ENCODE measurements at regions not wholly inside any gene's neighbourhood (a gene's known extent, or its start where the extent isn't known, plus 50 kb on each side); places are given as distances from the start of the nearest gene placed in this dataset.
"Not testable (repeated sequence)": the region's sequence is repeated elsewhere in the genome, so short reads cannot be mapped to it uniquely, and the experiment has no call there.

DNA sequence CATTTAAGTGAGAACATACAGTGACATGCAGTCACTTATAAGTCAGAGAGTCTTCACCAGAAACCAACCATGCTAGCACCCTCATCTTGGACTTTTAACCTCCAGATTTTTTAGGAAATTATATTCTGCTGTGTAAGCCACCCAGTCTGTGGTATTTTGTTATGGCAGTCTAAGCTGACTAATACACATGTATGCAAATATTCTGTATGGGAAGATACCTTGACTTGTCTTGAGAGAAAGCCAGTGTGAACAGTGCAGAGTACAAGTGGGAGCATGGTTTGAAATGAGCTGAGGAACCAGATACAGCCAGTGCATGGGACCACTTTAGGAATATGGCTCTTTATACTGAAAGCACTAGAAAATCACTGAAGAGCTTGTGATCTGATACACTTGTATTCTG is 110.4 kb upstream of the MAP9 start:
- Mint-ChIP-seq H3K27ac (no peak overlapping the region), H3K4me1 (no peaks in the 10 kb centered on the region), H3K4me3 (no peak overlapping the region), H3K27me3 (no peaks in the 10 kb centered on the region), H3K9me3 (no peaks in the 10 kb centered on the region)
- DNase-seq (no peak), ATAC-seq (no peak)

GRCh38 chr4:155481150-155481549 is 104.4 kb upstream of the MAP9 start:
- DNase-seq (no peak), ATAC-seq (no peak)
- Mint-ChIP-seq H3K9me3 (no peaks in the 10 kb centered on the region), H3K4me1 (no peaks in the 10 kb centered on the region), H3K4me3 (no peak overlapping the region), H3K27me3 (no peaks in the 10 kb centered on the region), H3K27ac (no peak overlapping the region)

DNA sequence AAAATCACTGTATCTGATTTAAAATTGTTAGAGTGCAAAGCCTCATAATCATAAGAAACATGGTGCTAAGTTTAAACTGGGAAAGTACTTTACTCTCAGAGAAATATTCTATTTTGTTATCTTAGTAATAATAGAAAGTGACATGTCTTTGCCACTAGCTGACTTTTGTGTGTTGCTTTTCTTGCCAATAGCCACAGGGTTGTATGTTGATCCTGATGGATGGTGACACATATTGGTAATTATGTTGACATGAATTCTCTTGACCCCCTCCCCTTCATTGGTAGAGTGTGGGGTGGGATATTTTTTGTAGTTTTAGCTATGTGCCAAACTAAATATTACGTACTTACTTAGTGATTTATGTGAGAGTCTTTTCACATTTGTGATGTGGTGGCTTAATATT is 103.1 kb upstream of the MAP9 start:
- no peaks in the 10 kb centered on the region for H3K4me1 Mint-ChIP-seq

DNA sequence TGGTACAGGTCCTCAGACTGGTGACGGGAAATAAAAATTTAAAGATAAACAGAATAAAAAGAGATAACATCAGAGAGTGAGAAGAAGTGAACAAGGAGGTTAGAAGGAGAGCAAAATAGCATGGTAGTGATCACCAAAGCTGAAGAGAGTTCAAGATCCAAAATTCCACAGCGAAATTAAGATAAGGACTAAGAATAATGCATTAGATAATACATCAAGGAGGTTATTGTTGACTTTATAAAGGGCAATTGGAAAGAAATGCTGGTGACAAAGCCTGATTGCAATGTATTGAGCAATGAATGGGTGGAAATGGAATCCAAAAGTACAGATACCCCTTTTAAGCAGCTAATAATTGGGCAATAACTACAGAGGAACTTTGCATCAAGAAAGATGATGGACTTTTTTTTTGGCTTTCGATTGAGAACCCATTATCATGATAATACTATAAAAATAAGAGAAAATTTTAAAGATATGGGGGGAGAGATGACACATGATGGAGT is 101.6 kb upstream of the MAP9 start:
- H3K4me1 Mint-ChIP-seq = no peaks in the 10 kb centered on the region
- DNase-seq = no peak
- ATAC-seq = no peak

More for the DNA sequence above, 103.1 kb upstream of the MAP9 start:
- Mint-ChIP-seq H3K27ac (no peak overlapping the region), H3K27me3 (no peaks in the 10 kb centered on the region), H3K9me3 (no peaks in the 10 kb centered on the region), H3K4me3 (no peak overlapping the region)
- ATAC-seq = no peak
- no peak for DNase-seq

GRCh38 chr4:155474758-155475157 is 98.0 kb upstream of the MAP9 start:
- DNase-seq (no peak), ATAC-seq (no peak)
- Mint-ChIP-seq H3K4me3 (no peak overlapping the region), H3K9me3 (peaks cover 0 to 5% of the 10 kb centered on the region in 2 donors), H3K27ac (no peak overlapping the region), H3K4me1 (no peaks in the 10 kb centered on the region), H3K27me3 (peaks cover 10% of the 10 kb centered on the region)

More for the DNA sequence above, 101.6 kb upstream of the MAP9 start:
- Mint-ChIP-seq H3K9me3 (no peaks in the 10 kb centered on the region), H3K27ac (no peak overlapping the region), H3K4me3 (no peak overlapping the region), H3K27me3 (no peaks in the 10 kb centered on the region)

DNA sequence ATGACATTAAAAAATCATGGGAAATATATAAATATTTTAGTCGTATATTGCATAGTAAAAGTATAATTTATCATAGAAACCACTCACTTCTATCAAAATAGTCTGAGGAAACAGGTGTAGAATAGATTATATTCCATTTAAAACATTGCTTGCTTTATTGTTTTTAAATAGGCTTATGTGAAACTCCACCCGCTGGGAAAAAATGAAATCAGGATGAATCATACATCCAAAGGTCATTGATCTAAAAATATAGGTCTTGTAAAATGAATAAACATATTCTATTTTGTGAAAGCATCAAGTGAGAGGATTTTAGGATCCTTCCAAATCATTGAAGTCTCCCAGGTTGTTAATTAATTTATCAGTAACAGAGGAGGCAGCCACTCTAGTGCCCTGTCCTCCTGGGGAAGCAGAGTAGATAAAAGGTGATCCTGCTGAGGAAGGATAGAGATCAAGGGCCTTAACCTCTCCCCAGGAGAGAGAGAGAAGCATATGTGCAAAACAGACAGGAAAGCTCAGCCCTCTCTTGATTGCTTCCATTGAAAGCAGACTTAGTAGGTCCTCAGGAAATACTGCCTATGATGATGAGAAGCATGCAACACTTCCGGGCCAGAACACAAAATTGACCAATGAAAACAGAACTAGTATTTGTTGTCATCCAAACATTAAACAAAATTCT is 96.8 kb upstream of the MAP9 start:
- Mint-ChIP-seq H3K27me3 (peaks cover 10% of the 10 kb centered on the region), H3K27ac (no peak overlapping the region), H3K9me3 (peaks cover 0 to 5% of the 10 kb centered on the region in 2 donors), H3K4me3 (no peak overlapping the region), H3K4me1 (no peaks in the 10 kb centered on the region)
- ATAC-seq = no peak
- no peak for DNase-seq

DNA sequence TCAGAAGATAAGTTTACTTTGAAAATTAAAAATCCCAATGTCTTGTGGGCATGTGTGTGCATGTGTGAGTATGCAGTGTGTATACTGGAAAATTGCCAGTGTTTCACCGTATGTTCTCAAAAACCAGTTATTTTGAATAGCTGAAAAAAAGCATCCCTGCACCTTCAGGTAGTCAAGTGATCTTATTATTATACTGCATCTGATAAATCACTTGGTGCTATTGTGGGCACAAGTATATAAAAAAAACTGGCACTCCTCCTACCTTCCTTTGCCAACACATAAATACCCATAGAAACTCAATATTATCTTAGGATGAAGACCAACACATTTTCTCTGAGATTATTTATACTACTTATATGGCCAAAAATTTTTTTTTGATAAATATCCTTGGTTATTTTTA is 91.5 kb upstream of the MAP9 start:
- H3K9me3 Mint-ChIP-seq = peaks cover 0 to 5% of the 10 kb centered on the region in 2 donors

GRCh38 chr4:155450676-155451075 is 73.9 kb upstream of the MAP9 start:
- Mint-ChIP-seq H3K4me3 (no peak overlapping the region), H3K9me3 (no peaks in the 10 kb centered on the region), H3K27me3 (no peaks in the 10 kb centered on the region), H3K27ac (no peak overlapping the region), H3K4me1 (no peaks in the 10 kb centered on the region)
- DNase-seq = no peak
- ATAC-seq = no peak

More for the DNA sequence above, 91.5 kb upstream of the MAP9 start:
- ATAC-seq = no peak
- no peak overlapping the region for H3K27ac Mint-ChIP-seq
- H3K4me1 Mint-ChIP-seq = no peaks in the 10 kb centered on the region
- peaks cover 10% of the 10 kb centered on the region for H3K27me3 Mint-ChIP-seq
- no peak overlapping the region for H3K4me3 Mint-ChIP-seq
- DNase-seq = no peak

DNA sequence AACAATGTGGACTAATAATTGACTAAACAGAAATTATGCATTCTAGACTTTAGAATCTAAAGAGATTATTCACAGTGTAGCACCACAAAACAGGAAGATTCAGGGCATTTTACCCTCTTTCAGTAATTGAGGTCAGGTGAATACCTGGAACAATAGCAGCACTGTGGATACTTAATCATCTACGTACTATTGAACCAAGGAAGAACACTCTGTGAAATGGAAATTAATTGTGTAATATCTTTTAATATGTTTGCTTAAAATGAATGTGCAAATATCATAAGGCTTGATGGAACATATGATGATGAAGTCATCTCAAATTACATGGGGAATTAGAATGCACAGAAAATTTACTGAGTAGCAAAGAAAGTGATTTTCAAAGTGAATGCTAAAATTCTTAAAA is 68.5 kb upstream of the MAP9 start:
- no peak for ATAC-seq
- H3K9me3 Mint-ChIP-seq = no peaks in the 10 kb centered on the region
- no peak overlapping the region for H3K27ac Mint-ChIP-seq
- H3K4me3 Mint-ChIP-seq = no peak overlapping the region
- no peak for DNase-seq
- H3K4me1 Mint-ChIP-seq = peaks cover 7% of the 10 kb centered on the region
- H3K27me3 Mint-ChIP-seq = peaks cover 24% of the 10 kb centered on the region

DNA sequence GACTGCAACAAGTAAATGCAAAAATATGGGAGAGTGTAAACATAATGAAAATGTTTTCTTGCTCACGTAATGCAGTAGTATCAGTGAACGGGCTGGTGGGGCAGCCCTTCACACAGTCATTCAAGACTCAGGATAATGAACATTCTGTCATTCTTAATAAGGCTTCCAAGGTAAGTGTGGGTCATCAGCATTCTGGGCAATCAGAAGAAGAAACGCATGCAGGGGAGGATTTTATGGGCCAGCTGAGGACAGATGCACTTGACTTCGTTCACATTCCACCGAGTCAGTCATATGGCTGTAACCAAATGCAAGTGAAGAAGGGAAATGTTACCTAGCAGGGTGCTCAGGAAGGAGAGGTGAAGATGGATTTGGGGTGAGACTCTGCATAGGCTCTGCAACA is 68.0 kb upstream of the MAP9 start:
- peaks cover 7% of the 10 kb centered on the region for H3K4me1 Mint-ChIP-seq
- ATAC-seq = no peak
- DNase-seq = no peak
- no peaks in the 10 kb centered on the region for H3K9me3 Mint-ChIP-seq
- H3K27me3 Mint-ChIP-seq = peaks cover 24% of the 10 kb centered on the region
- H3K4me3 Mint-ChIP-seq = no peak overlapping the region
- no peak overlapping the region for H3K27ac Mint-ChIP-seq

GRCh38 chr4:155442267-155443105 is 65.7 kb upstream of the MAP9 start:
- H3K27ac Mint-ChIP-seq = no peak overlapping the region
- H3K9me3 Mint-ChIP-seq = no peaks in the 10 kb centered on the region
- DNase-seq (peak; percentile 33 to 44), ATAC-seq (no peak)
- H3K4me3 Mint-ChIP-seq = peak overlapping the region in 1 of 2 donors; percentile 33
- peaks cover 7% of the 10 kb centered on the region for H3K4me1 Mint-ChIP-seq
- H3K27me3 Mint-ChIP-seq = peaks cover 24% of the 10 kb centered on the region

DNA sequence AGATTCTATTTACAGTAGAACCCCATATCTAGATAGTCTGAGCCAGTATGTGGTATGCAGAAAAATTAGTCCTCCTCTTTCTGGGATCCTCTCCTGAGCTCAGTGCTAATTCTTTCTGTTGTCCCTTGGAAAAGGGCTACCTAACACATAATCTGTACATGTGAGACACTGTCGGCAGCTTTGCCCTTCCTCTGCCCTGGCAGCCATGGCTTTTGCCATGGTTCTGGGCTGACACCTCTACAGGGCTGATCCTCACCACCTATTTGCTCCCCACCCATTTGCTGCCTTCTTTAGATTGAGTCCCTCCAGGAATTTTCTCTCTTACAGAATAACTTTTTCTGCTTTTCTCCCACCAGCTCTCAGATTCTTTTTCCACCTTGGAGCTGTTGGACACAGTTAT is 64.7 kb upstream of the MAP9 start:
- H3K27me3 Mint-ChIP-seq = peaks cover 24% of the 10 kb centered on the region
- ATAC-seq (no peak), DNase-seq (no peak)
- H3K9me3 Mint-ChIP-seq = no peaks in the 10 kb centered on the region
- peak overlapping the region in 1 of 2 donors; percentile 67 for H3K27ac Mint-ChIP-seq
- no peak overlapping the region for H3K4me3 Mint-ChIP-seq
- H3K4me1 Mint-ChIP-seq = peaks cover 7% of the 10 kb centered on the region

GRCh38 chr4:155439760-155440159 is 63.0 kb upstream of the MAP9 start:
- ATAC-seq, H3K27ac Mint-ChIP-seq, DNase-seq, H3K4me3 Mint-ChIP-seq, H3K9me3 Mint-ChIP-seq, H3K4me1 Mint-ChIP-seq: not testable (repeated sequence)
- peaks cover 31% of the 10 kb centered on the region for H3K27me3 Mint-ChIP-seq

- DNase-seq (no peak), ATAC-seq (no peak)
- Mint-ChIP-seq H3K4me1 (no peaks in the 10 kb centered on the region), H3K27me3 (peaks cover 9% of the 10 kb centered on the region), H3K4me3 (no peak overlapping the region), H3K9me3 (no peaks in the 10 kb centered on the region), H3K27ac (no peak overlapping the region)
These were observed 58.1 kb upstream of the MAP9 start for GRCh38 chr4:155434904-155435303.

GRCh38 chr4:155434366-155434765 is 57.6 kb upstream of the MAP9 start:
- H3K4me1 Mint-ChIP-seq = no peaks in the 10 kb centered on the region
- H3K27me3 Mint-ChIP-seq = peaks cover 9% of the 10 kb centered on the region
- ATAC-seq (no peak), DNase-seq (no peak)
- no peak overlapping the region for H3K27ac Mint-ChIP-seq
- no peak overlapping the region for H3K4me3 Mint-ChIP-seq
- H3K9me3 Mint-ChIP-seq = no peaks in the 10 kb centered on the region

DNA sequence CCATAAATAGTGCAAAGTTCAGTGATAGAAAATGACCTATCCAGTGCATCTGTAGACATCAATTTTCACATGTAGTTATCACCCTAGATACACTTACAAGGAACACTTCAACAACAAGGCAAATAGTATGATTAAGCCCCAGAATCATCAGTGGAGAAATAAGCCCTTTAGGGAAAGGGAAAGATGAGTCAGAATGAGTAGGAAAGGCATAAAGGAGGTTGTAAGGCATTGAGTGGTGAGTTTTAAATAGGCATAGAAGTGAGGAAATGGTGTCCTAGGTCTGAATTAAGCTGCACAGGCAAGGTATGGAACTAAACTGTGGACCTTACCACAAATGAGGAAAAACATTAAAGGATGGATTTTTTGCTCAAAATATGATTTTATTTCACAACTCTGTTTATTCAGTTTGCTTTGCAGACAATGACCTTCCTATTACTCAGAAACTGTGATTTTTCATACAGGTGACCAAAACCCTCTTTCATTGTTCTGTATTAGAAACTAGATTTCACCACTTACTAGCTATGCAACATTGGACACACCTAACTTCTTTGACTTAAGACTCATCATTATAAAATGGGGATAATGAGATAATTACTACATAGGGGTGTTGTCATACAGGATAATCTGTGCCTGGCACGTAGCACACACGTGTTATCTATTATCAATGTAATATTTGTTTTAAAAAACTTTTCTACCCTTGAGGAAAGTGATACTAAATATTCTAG is 57.0 kb upstream of the MAP9 start:
- no peak overlapping the region for H3K4me3 Mint-ChIP-seq
- no peak overlapping the region for H3K27ac Mint-ChIP-seq
- ATAC-seq (no peak), DNase-seq (no peak)
- H3K9me3 Mint-ChIP-seq = no peaks in the 10 kb centered on the region
- H3K4me1 Mint-ChIP-seq = no peaks in the 10 kb centered on the region
- H3K27me3 Mint-ChIP-seq = peaks cover 9% of the 10 kb centered on the region
